ENCODE measurements at regions not wholly inside any gene's neighbourhood (a gene's known extent, or its start where the extent isn't known, plus 50 kb on each side); places are given as distances from the start of the nearest gene placed in this dataset.
A peak's percentile ranks its signal among the peaks of the same experiment; 100 is the strongest.

- TF ChIP-seq CTCF (conservative IDR thresholded peaks at IDR 0.05) (no peak), ZFX (IDR thresholded peaks at IDR 0.05) (no peak)
- no peak overlapping the region for H3K27ac ChIP-seq
Measured at GRCh38 chrX:96140796-96141195, 543.8 kb upstream of the DIAPH2 start.

GRCh38 chrX:96147681-96148080 is 537.0 kb upstream of the DIAPH2 start:
- H3K27ac ChIP-seq: no peak overlapping the region
- TF ChIP-seq ZFX (IDR thresholded peaks at IDR 0.05) (no peak), CTCF (conservative IDR thresholded peaks at IDR 0.05) (no peak)

GRCh38 chrX:96170626-96171025 is 514.0 kb upstream of the DIAPH2 start:
- H3K27ac ChIP-seq: no peak overlapping the region
- no peak for TF ChIP-seq ZFX (IDR thresholded peaks at IDR 0.05)
- TF ChIP-seq CTCF (conservative IDR thresholded peaks at IDR 0.05): no peak

- H3K27ac ChIP-seq: no peak overlapping the region
- TF ChIP-seq ZFX (IDR thresholded peaks at IDR 0.05) (no peak), CTCF (conservative IDR thresholded peaks at IDR 0.05) (no peak)
Measured at GRCh38 chrX:96176921-96177320, 507.7 kb upstream of the DIAPH2 start.

GRCh38 chrX:96181605-96182004 is 503.0 kb upstream of the DIAPH2 start:
- H3K27ac ChIP-seq: no peak overlapping the region
- TF ChIP-seq ZFX (IDR thresholded peaks at IDR 0.05): no peak
- TF ChIP-seq CTCF (conservative IDR thresholded peaks at IDR 0.05): no peak

- TF ChIP-seq ZFX (IDR thresholded peaks at IDR 0.05): no peak
- TF ChIP-seq CTCF (conservative IDR thresholded peaks at IDR 0.05): peak; percentile 83
- H3K27ac ChIP-seq: no peak overlapping the region
Measured at GRCh38 chrX:96182366-96182765, 502.3 kb upstream of the DIAPH2 start.

- no peak for TF ChIP-seq ZFX (IDR thresholded peaks at IDR 0.05)
- TF ChIP-seq CTCF (conservative IDR thresholded peaks at IDR 0.05): no peak
Measured at GRCh38 chrX:96183391-96183790, 501.3 kb upstream of the DIAPH2 start.

More at GRCh38 chrX:96183391-96183790, 501.3 kb upstream of the DIAPH2 start:
- no peak overlapping the region for H3K27ac ChIP-seq

All from C4-2B (cell line).